GM23338 (cell line): ENCODE measurements at regions not wholly inside any gene's neighbourhood (a gene's known extent, or its start where the extent isn't known, plus 50 kb on each side); places are given as distances from the start of the nearest gene placed in this dataset.

Experiments
- ATAC-seq: fragments of 200-7000 bp; cut with Tn5 transposase; 3 replicates; pipeline ENCODE4 v1.9.1; 2020
- DNase-seq: peaks from one replicate; pipeline ENCODE4 v3.0.0-alpha.2; 2015; ENCODE audit warnings: low spot score
- H2AFZ ChIP-seq: fragments of 200-600 bp; sonication (generic); 2 replicates; pipeline ENCODE4 v1.8.0; 2016; ENCODE audit warnings: antibody characterized with exemption, mild to moderate bottlenecking, moderate library complexity
- H3F3A ChIP-seq: fragments of 200-600 bp; sonication (generic); replicated peaks from 2 replicates; pipeline ENCODE4 v1.8.0; 2017; ENCODE audit warnings: antibody characterized with exemption, mixed run types, low read depth
- H3K27ac ChIP-seq: fragments of 200-600 bp; sonication (generic); 2 replicates; pipeline ENCODE4 v1.6.1; 2016; ENCODE audit warnings: low read depth
- H3K27me3 ChIP-seq: fragments of 200-600 bp; sonication (generic); 2 replicates; pipeline ENCODE4 v1.8.0; 2016; ENCODE audit warnings: mild to moderate bottlenecking, mixed run types, moderate library complexity; ENCODE audit not compliant: insufficient read depth
- H3K36me3 ChIP-seq: fragments of 200-600 bp; sonication (generic); 2 replicates; pipeline ENCODE4 v1.8.0; 2016; ENCODE audit warnings: mild to moderate bottlenecking; ENCODE audit not compliant: insufficient read depth
- H3K4me1 ChIP-seq: fragments of 200-600 bp; sonication (generic); 2 replicates; pipeline ENCODE4 v1.8.0; 2016; ENCODE audit warnings: mild to moderate bottlenecking, moderate library complexity; ENCODE audit not compliant: insufficient read depth
- H3K4me2 ChIP-seq: fragments of 200-600 bp; sonication (generic); 2 replicates; pipeline ENCODE4 v1.7.1; 2017; ENCODE audit warnings: mixed run types
- H3K4me3 ChIP-seq: fragments of 200-600 bp; sonication (generic); 2 replicates; pipeline ENCODE4 v1.6.1; 2016; ENCODE audit warnings: mixed run types
- H3K79me2 ChIP-seq: fragments of 200-600 bp; sonication (generic); replicated peaks from 2 replicates; pipeline ENCODE4 v1.8.0; 2017; ENCODE audit warnings: mild to moderate bottlenecking; ENCODE audit not compliant: insufficient read depth
- H3K9me2 ChIP-seq: fragments of 200-600 bp; sonication (generic); 2 replicates; pipeline ENCODE4 v1.8.0; 2017; ENCODE audit not compliant: insufficient read depth
- H4K20me1 ChIP-seq: fragments of 200-600 bp; sonication (generic); replicated peaks from 2 replicates; pipeline ENCODE4 v1.8.0; 2017; ENCODE audit warnings: mild to moderate bottlenecking; ENCODE audit not compliant: insufficient read depth
- H3K27ac Mint-ChIP-seq: 2 replicates; pipeline ENCODE4 v1.8.0; 2020; ENCODE audit warnings: inconsistent platforms, mild to moderate bottlenecking, moderate library complexity, mixed read lengths
- H3K27me3 Mint-ChIP-seq: 3 replicates; pipeline ENCODE4 v1.8.0; 2022; ENCODE audit warnings: low read depth, mild to moderate bottlenecking, moderate library complexity, mixed read lengths, inconsistent platforms; ENCODE audit not compliant: insufficient read depth, poor library complexity
- H3K36me3 Mint-ChIP-seq: 3 replicates; pipeline ENCODE4 v1.8.0; 2021; ENCODE audit warnings: low read depth, mild to moderate bottlenecking, inconsistent platforms, moderate library complexity, mixed read lengths
- H3K4me1 Mint-ChIP-seq: 3 replicates; pipeline ENCODE4 v1.8.0; 2020; ENCODE audit warnings: mild to moderate bottlenecking, inconsistent platforms, mixed read lengths
- H3K4me3 Mint-ChIP-seq: 3 replicates; pipeline ENCODE4 v1.8.0; 2021; ENCODE audit warnings: moderate library complexity, mild to moderate bottlenecking, inconsistent platforms, mixed read lengths
- H3K9me3 Mint-ChIP-seq: 3 replicates; pipeline ENCODE4 v1.8.0; 2020; ENCODE audit warnings: moderate library complexity, mild to moderate bottlenecking, inconsistent platforms, mixed read lengths
- EZH2 ChIP-seq: fragments of 200-600 bp; sonication (generic); IDR thresholded peaks from one replicate; pipeline ENCODE4 v1.8.0; 2017; ENCODE audit warnings: antibody characterized with exemption, mild to moderate bottlenecking, low read depth; ENCODE audit not compliant: unreplicated experiment
- EZH2phosphoT487 ChIP-seq: fragments of 200-600 bp; sonication (generic); IDR thresholded peaks from one replicate; pipeline ENCODE4 v1.8.1; 2018; ENCODE audit warnings: antibody characterized with exemption; ENCODE audit not compliant: unreplicated experiment
- REST ChIP-seq: IDR thresholded peaks from one replicate; pipeline ENCODE4 v1.6.1; 2018; ENCODE audit warnings: antibody characterized with exemption; ENCODE audit not compliant: unreplicated experiment
- ZNF331 ChIP-seq: fragments of 250-450 bp; sonication (Bioruptor Pico); IDR thresholded peaks from 2 replicates; pipeline ENCODE4 v1.5.0; 2020; ENCODE audit warnings: low read depth, mild to moderate bottlenecking, moderate library complexity
- ZNF462 ChIP-seq: fragments of 250-450 bp; sonication (Bioruptor Pico); IDR thresholded peaks from 2 replicates; pipeline ENCODE4 v1.5.0; 2020; ENCODE audit warnings: mild to moderate bottlenecking, moderate library complexity

- H3K27me3 Mint-ChIP-seq = peaks cover 1% of the 10 kb centered on the region
- Histone ChIP-seq H3K27me3 (no peaks in the 10 kb centered on the region), H3K9me2 (no peaks in the 10 kb centered on the region)
Observed at GRCh38 chr22:23446796-23447350, 133.2 kb downstream of the IGLL1 start.

More at GRCh38 chr22:23446796-23447350, 133.2 kb downstream of the IGLL1 start:
- Mint-ChIP-seq H3K36me3 (peaks cover 9% of the 10 kb centered on the region; the same call in 2 of the 3 replicates), H3K4me3 (no peak overlapping the region), H3K27ac (no peak overlapping the region), H3K4me1 (no peaks in the 10 kb centered on the region), H3K9me3 (peaks cover 17% of the 10 kb centered on the region)
- TF ChIP-seq EZH2 = no peak
- TF ChIP-seq EZH2phosphoT487 = no peak
- TF ChIP-seq REST = no peak
- no peak for TF ChIP-seq ZNF462 (CRISPR knock-in tag)
- no peak for TF ChIP-seq ZNF331
- Histone ChIP-seq H3K79me2 (no peaks in the 10 kb centered on the region), H3K27ac (no peak overlapping the region), H4K20me1 (no peaks in the 10 kb centered on the region), H3K36me3 (no peaks in the 10 kb centered on the region), H3F3A (no peaks in the 10 kb centered on the region), H3K4me3 (no peak overlapping the region), H3K4me2 (no peak overlapping the region), H3K4me1 (no peaks in the 10 kb centered on the region), H2AFZ (no peak overlapping the region)
- no peak for DNase-seq
- no peak for ATAC-seq
